Stimulated activated effector memory CD8-positive, alpha-beta T cell treated with anti-CD3 and anti-CD28 coated beads, Interleukin-12 subunit alpha, Interleukin-12 subunit beta, amount 100 ng/mL, for 72 hours (primary cell): ENCODE measurements at regions not wholly inside any gene's neighbourhood (a gene's known extent, or its start where the extent isn't known, plus 50 kb on each side); places are given as distances from the start of the nearest gene placed in this dataset.
"Not testable (repeated sequence)": the region's sequence is repeated elsewhere in the genome, so short reads cannot be mapped to it uniquely, and the experiment has no call there.

Source experiments
- ATAC-seq: fragments of 150-1000 bp; cut with Tn5 transposase; 2 replicates; pipeline ENCODE4 v1.10.0; 2021
- DNase-seq, 2 donors: peaks; one replicate each; pipeline ENCODE4 v3.0.0; 2021 to 2022; ENCODE audit warnings: low spot score in 2 of 2
- H3K27ac Mint-ChIP-seq: one replicate; pipeline ENCODE4 v1.8.0; 2022; ENCODE audit warnings: mild to moderate bottlenecking, mixed read lengths
- H3K36me3 Mint-ChIP-seq: one replicate; pipeline ENCODE4 v1.8.0; 2022; ENCODE audit warnings: mild to moderate bottlenecking, mixed read lengths
- H3K4me1 Mint-ChIP-seq: one replicate; pipeline ENCODE4 v1.8.0; 2022; ENCODE audit warnings: mixed read lengths
- H3K4me3 Mint-ChIP-seq: one replicate; pipeline ENCODE4 v1.8.0; 2022; ENCODE audit warnings: mild to moderate bottlenecking, mixed read lengths
- H3K9me3 Mint-ChIP-seq: one replicate; pipeline ENCODE4 v1.8.0; 2022; ENCODE audit warnings: mixed read lengths

- no peaks in the 10 kb centered on the region for H3K36me3 Mint-ChIP-seq
- ATAC-seq (peak; percentile 76), DNase-seq (no peak)
- H3K4me3 Mint-ChIP-seq = no peak overlapping the region
- peaks cover 5% of the 10 kb centered on the region for H3K4me1 Mint-ChIP-seq
- H3K9me3 Mint-ChIP-seq = no peaks in the 10 kb centered on the region
- H3K27ac Mint-ChIP-seq = no peak overlapping the region
Measured at GRCh38 chr2:166381-166780, 97.5 kb downstream of the SH3YL1 start.

DNA sequence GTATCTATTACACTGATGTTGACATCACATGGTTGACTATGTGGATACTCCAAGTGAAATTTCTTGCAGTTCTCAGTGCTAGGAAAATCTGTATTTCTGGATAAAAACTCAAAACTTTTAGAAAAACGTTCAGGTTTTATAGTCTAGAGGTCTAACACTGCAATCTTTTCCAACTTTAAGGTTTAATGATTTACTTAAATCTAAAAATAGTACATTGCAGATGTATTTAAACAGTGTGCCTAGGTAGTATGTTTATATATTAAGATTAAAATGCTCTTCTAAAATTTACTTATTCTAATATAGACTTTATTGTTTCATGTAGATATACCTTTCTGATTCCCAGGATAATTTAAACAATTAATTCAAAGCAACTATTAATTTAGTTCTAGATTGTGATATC is 98.3 kb downstream of the SH3YL1 start:
- no peaks in the 10 kb centered on the region for H3K9me3 Mint-ChIP-seq
- H3K36me3 Mint-ChIP-seq = no peaks in the 10 kb centered on the region
- DNase-seq = no peak
- ATAC-seq = no peak
- H3K27ac Mint-ChIP-seq = no peak overlapping the region
- H3K4me3 Mint-ChIP-seq = no peak overlapping the region
- peaks cover 5% of the 10 kb centered on the region for H3K4me1 Mint-ChIP-seq

GRCh38 chr2:162473-163382 is 101.1 kb downstream of the SH3YL1 start:
- peaks cover 5% of the 10 kb centered on the region for H3K4me1 Mint-ChIP-seq
- H3K36me3 Mint-ChIP-seq = no peaks in the 10 kb centered on the region
- ATAC-seq (no peak), DNase-seq (no peak)
- H3K4me3 Mint-ChIP-seq = no peak overlapping the region
- no peaks in the 10 kb centered on the region for H3K9me3 Mint-ChIP-seq
- H3K27ac Mint-ChIP-seq = no peak overlapping the region

DNA sequence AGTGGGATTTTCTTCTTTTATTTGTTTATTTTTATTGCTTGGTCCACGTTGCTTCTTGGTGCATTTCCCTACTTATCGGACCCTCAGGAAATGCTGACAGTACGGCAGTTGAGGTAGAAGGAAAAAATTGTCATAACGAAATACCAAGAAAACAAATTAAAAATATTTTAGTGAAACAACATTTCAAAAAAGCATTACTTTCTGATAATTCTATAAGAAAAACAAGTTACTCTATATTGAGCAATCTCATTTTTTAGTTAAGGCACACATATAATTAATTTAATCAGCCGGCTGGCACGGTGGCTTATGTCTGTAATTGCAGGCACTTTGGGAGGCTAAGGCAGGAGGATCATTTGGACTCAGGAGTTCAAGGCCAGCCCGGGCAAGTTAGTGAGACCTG is 102.1 kb downstream of the SH3YL1 start:
- no peak for DNase-seq
- Mint-ChIP-seq H3K4me1 (peaks cover 5% of the 10 kb centered on the region), H3K36me3 (no peaks in the 10 kb centered on the region), H3K9me3 (no peaks in the 10 kb centered on the region), H3K27ac (no peak overlapping the region), H3K4me3 (no peak overlapping the region)
- no peak for ATAC-seq

DNA sequence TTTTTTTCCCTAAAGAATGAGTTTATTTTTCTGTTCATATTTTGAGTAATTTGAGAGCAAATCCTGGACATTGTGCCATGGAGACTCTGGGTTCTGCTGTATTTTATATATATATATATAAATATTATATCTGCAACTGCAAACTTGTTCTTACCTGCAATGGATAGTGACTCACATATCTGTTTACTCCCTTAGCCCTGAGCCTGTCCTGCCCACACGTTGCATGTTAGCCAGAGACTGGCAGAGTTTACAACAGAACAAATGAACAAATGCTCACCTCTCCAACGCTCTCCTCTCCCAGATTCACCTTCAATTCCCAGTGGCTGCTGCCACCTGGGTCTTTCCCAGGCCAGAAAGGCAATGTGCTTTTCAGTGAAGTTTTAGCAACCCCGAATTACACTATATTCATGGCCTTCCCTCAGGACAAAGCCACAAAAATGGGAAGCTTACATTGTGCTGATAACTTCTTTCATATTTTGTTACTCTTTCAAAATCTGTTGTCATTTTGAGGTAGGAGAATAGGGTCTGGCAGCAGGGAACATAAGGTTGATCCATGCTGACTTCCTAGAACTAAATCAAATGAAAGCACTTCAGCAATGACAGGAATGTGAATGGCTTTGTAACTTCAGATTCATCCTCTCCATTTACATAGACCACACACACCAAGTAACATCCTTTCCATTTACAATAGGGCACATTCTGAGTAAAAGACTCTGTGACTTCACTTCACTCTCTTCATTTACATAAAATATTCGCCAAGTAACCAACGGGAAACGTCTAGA is 105.4 kb upstream of the FAM110C start:
- Mint-ChIP-seq H3K4me1 (no peaks in the 10 kb centered on the region), H3K9me3 (no peaks in the 10 kb centered on the region), H3K27ac (no peak overlapping the region), H3K36me3 (no peaks in the 10 kb centered on the region), H3K4me3 (no peak overlapping the region)
- no peak for ATAC-seq
- no peak for DNase-seq

DNA sequence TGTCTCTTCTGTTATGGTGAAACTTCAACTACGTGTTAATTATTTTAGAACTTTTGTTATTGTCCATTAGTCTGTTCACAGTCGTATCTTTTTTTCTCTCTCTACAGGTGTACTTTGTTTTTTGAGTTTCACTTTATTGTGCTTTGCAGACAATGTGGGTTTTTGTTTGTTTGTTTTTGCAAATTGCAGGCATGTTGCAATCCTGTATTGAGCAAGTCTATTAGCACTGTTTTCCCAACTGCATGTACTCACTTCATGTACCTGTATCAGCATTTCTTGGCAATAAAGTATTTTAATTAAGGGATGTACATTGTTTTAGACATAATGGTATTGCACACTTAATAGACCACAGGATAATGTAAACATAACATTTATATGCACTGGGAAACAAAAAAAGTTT is 99.1 kb upstream of the FAM110C start:
- DNase-seq (no peak), ATAC-seq (no peak)
- no peak overlapping the region for H3K4me3 Mint-ChIP-seq
- no peaks in the 10 kb centered on the region for H3K9me3 Mint-ChIP-seq
- no peaks in the 10 kb centered on the region for H3K36me3 Mint-ChIP-seq
- H3K27ac Mint-ChIP-seq = no peak overlapping the region
- no peaks in the 10 kb centered on the region for H3K4me1 Mint-ChIP-seq

GRCh38 chr2:141611-142010 is 95.3 kb upstream of the FAM110C start:
- no peaks in the 10 kb centered on the region for H3K4me1 Mint-ChIP-seq
- ATAC-seq (no peak), DNase-seq (no peak)
- no peak overlapping the region for H3K27ac Mint-ChIP-seq
- H3K4me3 Mint-ChIP-seq = no peak overlapping the region
- H3K36me3 Mint-ChIP-seq = no peaks in the 10 kb centered on the region
- no peaks in the 10 kb centered on the region for H3K9me3 Mint-ChIP-seq

- H3K36me3 Mint-ChIP-seq = no peaks in the 10 kb centered on the region
- no peaks in the 10 kb centered on the region for H3K9me3 Mint-ChIP-seq
- DNase-seq (no peak), ATAC-seq (no peak)
- H3K4me3 Mint-ChIP-seq = no peak overlapping the region
- no peak overlapping the region for H3K27ac Mint-ChIP-seq
- no peaks in the 10 kb centered on the region for H3K4me1 Mint-ChIP-seq
Measured at GRCh38 chr2:136666-137065, 90.4 kb upstream of the FAM110C start.

DNA sequence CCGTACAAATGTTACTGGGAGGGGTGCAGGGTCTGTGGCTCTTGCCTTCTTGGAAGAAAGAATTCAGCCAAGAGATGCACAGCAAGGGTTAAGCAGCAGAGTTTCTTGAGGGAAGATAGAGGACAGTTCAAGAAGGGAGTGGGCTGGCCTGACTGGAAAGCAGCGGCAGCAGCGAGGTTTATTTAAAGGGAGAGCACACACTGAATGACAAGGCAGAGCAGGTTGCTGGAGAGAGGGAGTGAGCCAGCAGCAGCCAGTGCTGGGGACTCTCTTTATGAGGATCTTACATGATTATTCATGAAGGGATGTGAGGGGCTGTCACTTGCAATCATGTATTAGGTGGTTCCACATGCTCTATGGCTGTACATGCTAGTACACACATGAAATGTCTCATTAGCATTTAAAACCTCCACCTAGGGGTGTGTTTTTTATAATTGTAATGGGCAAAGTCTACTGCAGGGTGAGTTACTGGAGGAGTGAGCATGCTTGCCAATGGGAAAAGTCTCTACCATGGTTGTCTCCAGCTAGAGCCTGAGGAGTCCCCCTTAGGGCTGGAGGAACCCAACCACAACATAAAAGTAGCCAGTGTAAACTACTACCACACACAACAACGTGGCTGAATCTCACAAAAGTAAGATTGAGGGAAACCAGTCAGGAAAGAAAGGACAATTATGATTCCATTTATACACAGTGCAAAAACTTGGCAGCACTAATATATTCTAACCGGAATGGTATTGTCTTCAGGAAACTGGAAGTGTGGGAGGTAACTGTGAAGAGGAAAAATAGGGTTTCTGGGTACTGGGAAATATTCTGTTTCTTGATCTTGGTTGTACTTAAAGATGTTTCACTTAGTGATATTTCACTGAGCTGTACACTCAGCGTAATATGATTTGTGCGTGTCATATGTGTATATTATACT is 87.6 kb upstream of the FAM110C start:
- DNase-seq = no peak
- H3K36me3 Mint-ChIP-seq = no peaks in the 10 kb centered on the region
- no peak overlapping the region for H3K27ac Mint-ChIP-seq
- no peaks in the 10 kb centered on the region for H3K9me3 Mint-ChIP-seq
- no peaks in the 10 kb centered on the region for H3K4me1 Mint-ChIP-seq
- ATAC-seq = no peak
- H3K4me3 Mint-ChIP-seq = no peak overlapping the region

- H3K9me3 Mint-ChIP-seq, H3K36me3 Mint-ChIP-seq, DNase-seq, H3K4me1 Mint-ChIP-seq, H3K4me3 Mint-ChIP-seq, ATAC-seq, H3K27ac Mint-ChIP-seq: not testable (repeated sequence)
Measured at GRCh38 chr2:126769-127168, 80.5 kb upstream of the FAM110C start.

DNA sequence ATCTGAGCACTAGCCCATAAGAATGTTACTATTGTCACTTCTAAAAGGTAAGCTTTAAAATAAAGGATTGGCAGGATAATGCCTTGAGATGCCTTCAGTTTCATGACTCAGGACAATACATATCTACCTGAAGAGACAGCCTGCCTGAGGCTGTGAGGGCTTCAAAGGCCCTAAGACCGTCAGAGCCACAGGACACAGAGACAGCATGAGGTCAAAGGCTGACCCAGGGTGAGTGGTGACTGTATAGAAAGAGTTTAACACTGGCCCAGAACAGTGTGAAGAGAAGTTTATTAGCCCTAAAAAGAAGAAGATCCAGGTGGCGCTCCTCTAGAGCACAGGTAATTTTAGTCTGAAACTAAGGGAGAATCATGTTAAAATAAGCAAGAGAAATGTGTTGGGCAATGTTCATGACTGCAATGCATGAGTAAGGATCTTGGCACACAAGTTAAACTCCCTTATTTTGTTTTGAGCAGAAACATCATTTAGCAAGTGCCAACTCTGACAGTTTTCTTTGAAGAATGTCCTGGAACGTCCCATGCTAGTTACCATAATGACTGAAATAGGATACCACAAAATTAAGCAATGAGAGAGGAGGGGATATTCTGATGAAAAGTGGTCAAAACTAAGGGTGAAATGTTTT is 78.1 kb upstream of the FAM110C start:
- H3K9me3 Mint-ChIP-seq = no peaks in the 10 kb centered on the region
- ATAC-seq (no peak), DNase-seq (no peak)
- H3K4me1 Mint-ChIP-seq = no peaks in the 10 kb centered on the region
- no peak overlapping the region for H3K4me3 Mint-ChIP-seq
- H3K27ac Mint-ChIP-seq = no peak overlapping the region
- H3K36me3 Mint-ChIP-seq = no peaks in the 10 kb centered on the region

DNA sequence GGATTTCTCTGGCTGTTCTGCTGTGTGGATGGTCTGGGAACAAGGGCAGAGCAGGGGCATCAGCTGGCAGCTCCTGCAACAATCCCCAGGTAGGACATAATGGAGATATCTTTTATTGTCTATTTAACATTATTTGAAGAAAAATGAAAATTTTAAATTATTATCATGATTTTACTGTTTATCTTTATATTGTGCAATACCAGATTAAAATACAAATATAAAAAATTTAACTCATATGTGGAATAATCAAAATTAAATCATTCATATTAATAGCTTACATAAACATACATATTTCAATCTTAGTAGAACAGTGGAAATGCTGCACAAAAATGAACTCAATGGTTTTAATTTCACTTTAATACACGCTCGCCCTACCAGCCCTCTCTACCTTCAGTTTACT is 70.6 kb upstream of the FAM110C start:
- Mint-ChIP-seq H3K4me1 (no peaks in the 10 kb centered on the region), H3K27ac (no peak overlapping the region), H3K4me3 (no peak overlapping the region), H3K36me3 (no peaks in the 10 kb centered on the region), H3K9me3 (no peaks in the 10 kb centered on the region)
- DNase-seq = no peak
- ATAC-seq = no peak

DNA sequence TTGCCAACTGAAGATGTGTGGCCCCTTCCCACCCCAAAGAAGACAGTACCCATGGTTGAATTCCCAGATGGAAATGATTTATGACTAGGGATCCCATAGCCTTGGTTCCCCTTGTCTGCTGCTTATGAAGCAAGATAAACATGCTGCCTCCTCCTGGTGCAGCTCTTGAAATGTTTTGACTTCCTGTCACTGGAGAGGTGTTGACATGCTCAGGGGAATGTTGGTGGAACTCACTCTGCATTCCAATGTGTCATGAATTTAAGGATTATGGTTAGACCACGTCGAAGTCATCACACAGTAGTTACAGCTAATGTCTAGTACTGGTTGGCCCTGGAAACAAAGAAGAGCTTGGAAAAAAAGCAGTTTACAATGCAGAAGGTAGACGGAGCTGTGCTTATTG is 69.0 kb upstream of the FAM110C start:
- no peaks in the 10 kb centered on the region for H3K4me1 Mint-ChIP-seq
- no peak overlapping the region for H3K4me3 Mint-ChIP-seq
- no peak for ATAC-seq

GRCh38 chr2:114616-115015 is 68.3 kb upstream of the FAM110C start:
- Mint-ChIP-seq H3K36me3 (no peaks in the 10 kb centered on the region), H3K9me3 (no peaks in the 10 kb centered on the region), H3K4me3 (no peak overlapping the region), H3K4me1 (no peaks in the 10 kb centered on the region), H3K27ac (no peak overlapping the region)
- ATAC-seq (no peak), DNase-seq (no peak)

More for the DNA sequence above, 69.0 kb upstream of the FAM110C start:
- no peak for DNase-seq
- Mint-ChIP-seq H3K27ac (no peak overlapping the region), H3K36me3 (no peaks in the 10 kb centered on the region), H3K9me3 (no peaks in the 10 kb centered on the region)

- Mint-ChIP-seq H3K4me3 (no peak overlapping the region), H3K4me1 (no peaks in the 10 kb centered on the region), H3K36me3 (no peaks in the 10 kb centered on the region), H3K27ac (no peak overlapping the region), H3K9me3 (peaks cover 19% of the 10 kb centered on the region)
- DNase-seq = no peak
- no peak for ATAC-seq
Measured at GRCh38 chr2:109998-110397, 63.7 kb upstream of the FAM110C start.
